ENCODE measurements at regions not wholly inside any gene's neighbourhood (a gene's known extent, or its start where the extent isn't known, plus 50 kb on each side); places are given as distances from the start of the nearest gene placed in this dataset.

- ChIA-PET CTCF (interaction anchor here (0.7 kb wide), 1 partner anchor 64 kb away, joined by 3 read pairs; no protein-coding TSS in a partner anchor), POLR2A (no interaction called here)
- 100% methylated on average over 1 of the region's 1 CpG for WGBS (ENCODE audit: insufficient coverage)
- Histone ChIP-seq H3K4me3 (ENCODE audit: control insufficient read depth in 1 of 7, extremely low read depth in 1 of 7, insufficient read depth in 4 of 7, low read depth in 2 of 7, low read length in 6 of 7) (no peak overlapping the region), H3K4me1 (ENCODE audit: control extremely low read depth in 1 of 4, control insufficient read depth in 4 of 4, insufficient read depth in 4 of 4, low read length in 3 of 4) (peaks cover 0 to 12% (median 4%) of the 10 kb centered on the region in 4 experiments), H3K27ac (ENCODE audit: insufficient read depth in 1 of 2, low read depth in 1 of 2, low read length in 2 of 2, poor library complexity in 1 of 2, severe bottlenecking in 2 of 2) (no peak overlapping the region), H3K27me3 (replicated peaks in 2 of 5; ENCODE audit: control insufficient read depth in 4 of 5, insufficient read depth in 5 of 5, low read length in 4 of 5) (no peaks in the 10 kb centered on the region), H3K9me3 (ENCODE audit: control extremely low read depth in 1 of 5, control insufficient read depth in 4 of 5, insufficient read depth in 2 of 5, low read depth in 1 of 5, low read length in 4 of 5) (no peaks in the 10 kb centered on the region), H3K36me3 (ENCODE audit: control insufficient read depth in 4 of 4, insufficient read depth in 4 of 4, low read length in 3 of 4) (no peaks in the 10 kb centered on the region)
- DNase-seq: no peak
Measured at GRCh38 chr2:49834433-49834832, 680.1 kb upstream of the FSHR start.

- no peaks in the 10 kb centered on the region for H3K27me3 ChIP-seq (replicated peaks in 2 of 5; ENCODE audit: control insufficient read depth in 4 of 5, insufficient read depth in 5 of 5, low read length in 4 of 5)
- ChIA-PET POLR2A (no interaction called here), CTCF (no interaction called here)
- H3K36me3 ChIP-seq (ENCODE audit: control insufficient read depth in 4 of 4, insufficient read depth in 4 of 4, low read length in 3 of 4): no peaks in the 10 kb centered on the region
- H3K27ac ChIP-seq (ENCODE audit: insufficient read depth in 1 of 2, low read depth in 1 of 2, low read length in 2 of 2, poor library complexity in 1 of 2, severe bottlenecking in 2 of 2): no peak overlapping the region
- no peak overlapping the region for H3K4me3 ChIP-seq (ENCODE audit: control insufficient read depth in 1 of 7, extremely low read depth in 1 of 7, insufficient read depth in 4 of 7, low read depth in 2 of 7, low read length in 6 of 7)
- no peak for DNase-seq
- H3K9me3 ChIP-seq (ENCODE audit: control extremely low read depth in 1 of 5, control insufficient read depth in 4 of 5, insufficient read depth in 2 of 5, low read depth in 1 of 5, low read length in 4 of 5): no peaks in the 10 kb centered on the region
- 100% methylated on average over 1 of the region's 3 CpGs for WGBS (ENCODE audit: insufficient coverage)
- H3K4me1 ChIP-seq (ENCODE audit: control extremely low read depth in 1 of 4, control insufficient read depth in 4 of 4, insufficient read depth in 4 of 4, low read length in 3 of 4): peaks cover 0 to 12% (median 4%) of the 10 kb centered on the region in 4 experiments
Measured at GRCh38 chr2:49832555-49832954, 678.2 kb upstream of the FSHR start.

GRCh38 chr2:49831698-49832367, 677.5 kb upstream of the FSHR start:
- H3K4me1 ChIP-seq (ENCODE audit: control extremely low read depth in 1 of 4, control insufficient read depth in 4 of 4, insufficient read depth in 4 of 4, low read length in 3 of 4): peaks cover 0 to 12% (median 4%) of the 10 kb centered on the region in 4 experiments
- no peak overlapping the region for H3K27ac ChIP-seq (ENCODE audit: insufficient read depth in 1 of 2, low read depth in 1 of 2, low read length in 2 of 2, poor library complexity in 1 of 2, severe bottlenecking in 2 of 2)
- DNase-seq: peak in 2 of 3 donors; percentile 33 to 48
- H3K9me3 ChIP-seq (ENCODE audit: control extremely low read depth in 1 of 5, control insufficient read depth in 4 of 5, insufficient read depth in 2 of 5, low read depth in 1 of 5, low read length in 4 of 5): no peaks in the 10 kb centered on the region
- no peaks in the 10 kb centered on the region for H3K36me3 ChIP-seq (ENCODE audit: control insufficient read depth in 4 of 4, insufficient read depth in 4 of 4, low read length in 3 of 4)
- POLR2A ChIA-PET: no interaction called here
- no peak overlapping the region for H3K4me3 ChIP-seq (ENCODE audit: control insufficient read depth in 1 of 7, extremely low read depth in 1 of 7, insufficient read depth in 4 of 7, low read depth in 2 of 7, low read length in 6 of 7)
- WGBS (ENCODE audit: insufficient coverage): 56% methylated on average over 9 of the region's 14 CpGs
- CTCF ChIA-PET: no interaction called here
- peaks cover 0 to 2% (median 0%) of the 10 kb centered on the region in 5 experiments for H3K27me3 ChIP-seq (replicated peaks in 2 of 5; ENCODE audit: control insufficient read depth in 4 of 5, insufficient read depth in 5 of 5, low read length in 4 of 5)

GRCh38 chr2:49830846-49831245, 676.5 kb upstream of the FSHR start:
- no peaks in the 10 kb centered on the region for H3K9me3 ChIP-seq (ENCODE audit: control extremely low read depth in 1 of 5, control insufficient read depth in 4 of 5, insufficient read depth in 2 of 5, low read depth in 1 of 5, low read length in 4 of 5)
- no peak for DNase-seq
- H3K4me3 ChIP-seq (ENCODE audit: control insufficient read depth in 1 of 7, extremely low read depth in 1 of 7, insufficient read depth in 4 of 7, low read depth in 2 of 7, low read length in 6 of 7): no peak overlapping the region
- peaks cover 0 to 2% (median 0%) of the 10 kb centered on the region in 5 experiments for H3K27me3 ChIP-seq (replicated peaks in 2 of 5; ENCODE audit: control insufficient read depth in 4 of 5, insufficient read depth in 5 of 5, low read length in 4 of 5)
- no peak overlapping the region for H3K27ac ChIP-seq (ENCODE audit: insufficient read depth in 1 of 2, low read depth in 1 of 2, low read length in 2 of 2, poor library complexity in 1 of 2, severe bottlenecking in 2 of 2)
- ChIA-PET CTCF (no interaction called here), POLR2A (no interaction called here)
- peaks cover 0 to 12% (median 4%) of the 10 kb centered on the region in 4 experiments for H3K4me1 ChIP-seq (ENCODE audit: control extremely low read depth in 1 of 4, control insufficient read depth in 4 of 4, insufficient read depth in 4 of 4, low read length in 3 of 4)
- no peaks in the 10 kb centered on the region for H3K36me3 ChIP-seq (ENCODE audit: control insufficient read depth in 4 of 4, insufficient read depth in 4 of 4, low read length in 3 of 4)
- no CpG with 5 or more reads among the region's 3 CpGs for WGBS (ENCODE audit: insufficient coverage)

GRCh38 chr2:49827366-49827765, 673.1 kb upstream of the FSHR start:
- Histone ChIP-seq H3K27ac (ENCODE audit: insufficient read depth in 1 of 2, low read depth in 1 of 2, low read length in 2 of 2, poor library complexity in 1 of 2, severe bottlenecking in 2 of 2) (no peak overlapping the region), H3K4me1 (ENCODE audit: control extremely low read depth in 1 of 4, control insufficient read depth in 4 of 4, insufficient read depth in 4 of 4, low read length in 3 of 4) (peaks cover 0 to 12% (median 4%) of the 10 kb centered on the region in 4 experiments), H3K27me3 (replicated peaks in 2 of 5; ENCODE audit: control insufficient read depth in 4 of 5, insufficient read depth in 5 of 5, low read length in 4 of 5) (peaks cover 0 to 2% (median 0%) of the 10 kb centered on the region in 5 experiments), H3K36me3 (ENCODE audit: control insufficient read depth in 4 of 4, insufficient read depth in 4 of 4, low read length in 3 of 4) (no peaks in the 10 kb centered on the region), H3K9me3 (ENCODE audit: control extremely low read depth in 1 of 5, control insufficient read depth in 4 of 5, insufficient read depth in 2 of 5, low read depth in 1 of 5, low read length in 4 of 5) (peaks cover 0 to 5% (median 0%) of the 10 kb centered on the region in 5 experiments), H3K4me3 (ENCODE audit: control insufficient read depth in 1 of 7, extremely low read depth in 1 of 7, insufficient read depth in 4 of 7, low read depth in 2 of 7, low read length in 6 of 7) (no peak overlapping the region)
- ChIA-PET POLR2A (no interaction called here), CTCF (interaction anchor here (1.3 kb wide), 1 partner anchor 56 kb away, joined by 3 read pairs; no protein-coding TSS in a partner anchor)
- no peak for DNase-seq
- 96% methylated on average over 5 of the region's 5 CpGs for WGBS (ENCODE audit: insufficient coverage)

DNA sequence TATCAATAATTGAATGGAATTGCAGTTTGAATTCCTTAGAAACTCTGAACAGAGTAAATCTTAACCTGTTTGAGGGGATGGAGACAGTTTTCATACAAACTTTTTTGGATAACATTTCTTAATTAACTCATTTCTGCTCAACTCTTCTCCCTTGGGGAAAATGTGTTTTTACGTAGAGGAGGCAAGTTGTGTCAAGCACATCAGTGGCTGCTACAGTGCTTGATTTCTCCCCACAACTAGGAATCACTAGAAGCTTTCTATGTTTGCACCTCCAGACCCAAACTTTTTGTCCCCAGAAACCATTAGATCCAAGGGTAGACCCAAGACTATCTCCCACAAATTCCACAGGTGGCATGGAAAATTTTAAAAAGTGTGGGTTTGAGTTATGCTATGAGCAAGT, 658.9 kb upstream of the FSHR start:
- ChIA-PET CTCF (no interaction called here), POLR2A (no interaction called here)
- Histone ChIP-seq H3K4me1 (ENCODE audit: control extremely low read depth in 1 of 4, control insufficient read depth in 4 of 4, insufficient read depth in 4 of 4, low read length in 3 of 4) (no peaks in the 10 kb centered on the region), H3K36me3 (ENCODE audit: control insufficient read depth in 4 of 4, insufficient read depth in 4 of 4, low read length in 3 of 4) (no peaks in the 10 kb centered on the region), H3K27me3 (replicated peaks in 2 of 5; ENCODE audit: control insufficient read depth in 4 of 5, insufficient read depth in 5 of 5, low read length in 4 of 5) (no peaks in the 10 kb centered on the region), H3K27ac (ENCODE audit: insufficient read depth in 1 of 2, low read depth in 1 of 2, low read length in 2 of 2, poor library complexity in 1 of 2, severe bottlenecking in 2 of 2) (no peak overlapping the region), H3K4me3 (ENCODE audit: control insufficient read depth in 1 of 7, extremely low read depth in 1 of 7, insufficient read depth in 4 of 7, low read depth in 2 of 7, low read length in 6 of 7) (no peak overlapping the region), H3K9me3 (ENCODE audit: control extremely low read depth in 1 of 5, control insufficient read depth in 4 of 5, insufficient read depth in 2 of 5, low read depth in 1 of 5, low read length in 4 of 5) (no peaks in the 10 kb centered on the region)
- DNase-seq: no peak
- no CpG with 5 or more reads among the region's 1 CpG for WGBS (ENCODE audit: insufficient coverage)

DNA sequence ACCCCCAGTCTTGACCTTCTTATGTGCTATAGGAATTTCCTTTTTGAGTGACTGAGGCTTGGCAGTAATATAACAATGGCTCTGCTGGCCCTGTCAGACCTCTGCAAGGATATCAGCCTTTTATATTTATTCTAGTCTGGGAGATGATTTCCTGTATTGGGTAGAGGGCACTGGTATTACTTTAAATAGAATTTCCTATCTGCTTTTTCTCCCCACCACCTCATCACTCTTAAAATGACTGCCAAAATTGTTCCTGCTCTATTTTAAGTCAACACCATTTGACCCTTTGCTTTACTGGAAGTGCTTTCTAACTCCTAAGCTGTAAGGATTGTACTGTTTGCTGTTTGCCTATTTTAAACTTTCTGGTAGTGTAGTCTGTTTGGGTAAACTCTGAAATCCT, 658.4 kb upstream of the FSHR start:
- H3K4me3 ChIP-seq (ENCODE audit: control insufficient read depth in 1 of 7, extremely low read depth in 1 of 7, insufficient read depth in 4 of 7, low read depth in 2 of 7, low read length in 6 of 7): no peak overlapping the region
- ChIA-PET POLR2A (no interaction called here), CTCF (no interaction called here)
- no peak for DNase-seq
- H3K9me3 ChIP-seq (ENCODE audit: control extremely low read depth in 1 of 5, control insufficient read depth in 4 of 5, insufficient read depth in 2 of 5, low read depth in 1 of 5, low read length in 4 of 5): no peaks in the 10 kb centered on the region
- no peak overlapping the region for H3K27ac ChIP-seq (ENCODE audit: insufficient read depth in 1 of 2, low read depth in 1 of 2, low read length in 2 of 2, poor library complexity in 1 of 2, severe bottlenecking in 2 of 2)
- no peaks in the 10 kb centered on the region for H3K27me3 ChIP-seq (replicated peaks in 2 of 5; ENCODE audit: control insufficient read depth in 4 of 5, insufficient read depth in 5 of 5, low read length in 4 of 5)
- no peaks in the 10 kb centered on the region for H3K4me1 ChIP-seq (ENCODE audit: control extremely low read depth in 1 of 4, control insufficient read depth in 4 of 4, insufficient read depth in 4 of 4, low read length in 3 of 4)
- no peaks in the 10 kb centered on the region for H3K36me3 ChIP-seq (ENCODE audit: control insufficient read depth in 4 of 4, insufficient read depth in 4 of 4, low read length in 3 of 4)

Measured in common myeloid progenitor, CD34-positive (primary cell).